SU-DHL-6 (cell line): ENCODE measurements at regions not wholly inside any gene's neighbourhood (a gene's known extent, or its start where the extent isn't known, plus 50 kb on each side); places are given as distances from the start of the nearest gene placed in this dataset.

Experiments
- EZH2phosphoT487 ChIP-seq: fragments of 200-600 bp; sonication (generic), shearing (Covaris generic); conservative IDR thresholded peaks from 2 replicates; pipeline ENCODE4 v1.6.1; 2018; ENCODE audit warnings: mild to moderate bottlenecking, antibody characterized with exemption, low read length, moderate library complexity, mixed read lengths
- TF ChIP-seq, protein P1 (sequence below): fragments of 200-600 bp; sonication (generic); IDR thresholded peaks from one replicate; pipeline ENCODE4 v1.5.1; 2017; ENCODE audit warnings: antibody characterized with exemption, mild to moderate bottlenecking, low read length, moderate library complexity; ENCODE audit not compliant: insufficient read depth, poor library complexity, severe bottlenecking

DNA sequence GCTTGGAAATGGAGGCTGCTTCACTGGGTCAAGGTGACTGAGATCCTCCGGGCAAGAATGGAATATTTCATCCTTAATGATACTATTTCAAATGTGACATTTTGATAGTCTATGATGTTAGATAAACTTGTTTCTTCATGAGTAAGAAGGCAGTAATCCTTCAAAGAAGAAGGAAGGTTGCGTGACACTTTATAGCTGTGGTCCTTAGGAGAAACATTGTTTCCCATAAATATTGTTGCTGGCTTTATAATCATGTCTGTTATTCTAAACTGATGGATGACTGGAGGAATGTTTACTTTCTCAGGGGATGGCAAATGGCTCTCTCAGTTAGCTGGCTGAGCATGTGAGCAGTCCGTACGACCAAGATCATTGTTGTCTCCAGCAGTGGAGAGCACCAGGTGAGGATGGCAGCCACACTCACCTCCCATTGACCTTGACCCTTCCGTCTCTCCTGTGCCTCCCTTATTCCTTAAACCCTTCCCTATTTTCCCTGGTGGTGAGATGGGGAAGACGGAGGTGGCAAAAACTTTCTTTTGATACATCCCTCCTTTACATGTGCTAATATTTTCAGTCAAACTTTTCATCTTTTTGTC lies 171.2 kb upstream of the OLIG3 start:
- TF ChIP-seq, protein P1, sequence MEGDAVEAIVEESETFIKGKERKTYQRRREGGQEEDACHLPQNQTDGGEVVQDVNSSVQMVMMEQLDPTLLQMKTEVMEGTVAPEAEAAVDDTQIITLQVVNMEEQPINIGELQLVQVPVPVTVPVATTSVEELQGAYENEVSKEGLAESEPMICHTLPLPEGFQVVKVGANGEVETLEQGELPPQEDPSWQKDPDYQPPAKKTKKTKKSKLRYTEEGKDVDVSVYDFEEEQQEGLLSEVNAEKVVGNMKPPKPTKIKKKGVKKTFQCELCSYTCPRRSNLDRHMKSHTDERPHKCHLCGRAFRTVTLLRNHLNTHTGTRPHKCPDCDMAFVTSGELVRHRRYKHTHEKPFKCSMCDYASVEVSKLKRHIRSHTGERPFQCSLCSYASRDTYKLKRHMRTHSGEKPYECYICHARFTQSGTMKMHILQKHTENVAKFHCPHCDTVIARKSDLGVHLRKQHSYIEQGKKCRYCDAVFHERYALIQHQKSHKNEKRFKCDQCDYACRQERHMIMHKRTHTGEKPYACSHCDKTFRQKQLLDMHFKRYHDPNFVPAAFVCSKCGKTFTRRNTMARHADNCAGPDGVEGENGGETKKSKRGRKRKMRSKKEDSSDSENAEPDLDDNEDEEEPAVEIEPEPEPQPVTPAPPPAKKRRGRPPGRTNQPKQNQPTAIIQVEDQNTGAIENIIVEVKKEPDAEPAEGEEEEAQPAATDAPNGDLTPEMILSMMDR = no peak
- no peak for TF ChIP-seq EZH2phosphoT487
